ENCODE measurements at regions not wholly inside any gene's neighbourhood (a gene's known extent, or its start where the extent isn't known, plus 50 kb on each side); places are given as distances from the start of the nearest gene placed in this dataset.

- Histone ChIP-seq H4K20me1 (ENCODE audit: insufficient read depth, low read length) (no peaks in the 10 kb centered on the region), H3K18ac (ENCODE audit: low read depth, low read length) (no peak overlapping the region), H4K91ac (ENCODE audit: insufficient read depth, low read depth, low read length) (no peak overlapping the region), H2AK5ac (ENCODE audit: low read depth, low read length) (no peak overlapping the region), H3K14ac (replicated peaks; ENCODE audit: low read depth, low read length) (no peak overlapping the region), H3K4me2 (ENCODE audit: low read depth, low read length) (no peak overlapping the region), H3K9ac (ENCODE audit: low read depth, low read length) (no peak overlapping the region), H4K5ac (ENCODE audit: low read depth, low read length) (no peak overlapping the region), H2BK15ac (ENCODE audit: low read depth, low read length) (no peak overlapping the region), H3K23ac (ENCODE audit: low read depth, low read length) (no peak overlapping the region), H2AFZ (replicated peaks; ENCODE audit: low read length, poor library complexity) (no peak overlapping the region), H2BK120ac (ENCODE audit: low read depth, low read length) (no peak overlapping the region), H4K8ac (ENCODE audit: low read depth in 2 of 2, low read length in 2 of 2) (no peak overlapping the region), H3K27me3 (ENCODE audit: control insufficient read depth, insufficient read depth, low read length) (peaks cover 2% of the 10 kb centered on the region), H3K4me3 (ENCODE audit: insufficient read depth, low read depth, low read length) (no peak overlapping the region), H2BK20ac (ENCODE audit: low read depth, low read length) (no peak overlapping the region), H3K79me1 (ENCODE audit: low read depth in 1 of 2, low read length in 2 of 2) (no peaks in the 10 kb centered on the region), H3K27ac (ENCODE audit: insufficient read depth, low read length) (no peak overlapping the region), H3K9me3 (ENCODE audit: control insufficient read depth, insufficient read depth, low read length) (no peaks in the 10 kb centered on the region), H3K36me3 (ENCODE audit: control insufficient read depth, insufficient read depth, low read length) (no peaks in the 10 kb centered on the region), H3K9me1 (ENCODE audit: insufficient read depth, low read length) (no peaks in the 10 kb centered on the region), H3K56ac (ENCODE audit: extremely low read depth, insufficient read depth, low read length) (no peak overlapping the region), H2BK5ac (ENCODE audit: low read depth, low read length, poor library complexity, severe bottlenecking) (no peak overlapping the region), H2AK9ac (replicated peaks; ENCODE audit: low read depth, low read length, poor library complexity) (no peak overlapping the region), H3K4ac (ENCODE audit: low read depth, low read length) (no peak overlapping the region), H3K4me1 (ENCODE audit: control insufficient read depth, insufficient read depth, low read length) (no peaks in the 10 kb centered on the region)
- no CpG with 5 or more reads among the region's 5 CpGs for WGBS, 2 experiments (ENCODE audit: extremely low coverage in 2 of 2, insufficient read length in 1 of 2)
- in situ Hi-C loops (cut with MboI; ENCODE audit: low sequenced_read_pairs), result no loop called here
- no peak for TF ChIP-seq MAFK (IDR thresholded peaks at IDR 0.05; ENCODE audit: low read depth, low read length)
- no peak for TF ChIP-seq MXI1 (IDR thresholded peaks at IDR 0.05; ENCODE audit: borderline replicate concordance, low read depth, low read length)
- no peak for TF ChIP-seq ELK1 (IDR thresholded peaks at IDR 0.05; ENCODE audit: borderline replicate concordance, low read depth, low read length)
- no peak for TF ChIP-seq NFE2L2 (IDR thresholded peaks at IDR 0.05; ENCODE audit: low read depth, low read length)
- TF ChIP-seq BHLHE40 (IDR thresholded peaks at IDR 0.05; ENCODE audit: low read depth, low read length), result no peak
- TF ChIP-seq USF2 (IDR thresholded peaks at IDR 0.05; ENCODE audit: low read depth, low read length), result no peak
- intact Hi-C loops (cut with micrococcal nuclease), result no loop called here
- ATAC-seq (ENCODE audit: low read depth) (no peak), DNase-seq (no peak)
- ChIA-PET CTCF (no interaction called here), POLR2A (ENCODE audit: unreplicated experiment) (no interaction called here)
- BruUV-seq (replicated peaks), result no TSS peak
- dilution Hi-C loops (cut with HindIII; ENCODE audit: low sequenced_read_pairs, unreplicated experiment), result no loop called here
Measured at GRCh38 chr11:45483416-45483815, 182.0 kb downstream of the CHST1 start.

Data from IMR-90 (cell line).